ENCODE measurements at regions not wholly inside any gene's neighbourhood (a gene's known extent, or its start where the extent isn't known, plus 50 kb on each side); places are given as distances from the start of the nearest gene placed in this dataset.
A peak's percentile ranks its signal among the peaks of the same experiment; 100 is the strongest.

DNA sequence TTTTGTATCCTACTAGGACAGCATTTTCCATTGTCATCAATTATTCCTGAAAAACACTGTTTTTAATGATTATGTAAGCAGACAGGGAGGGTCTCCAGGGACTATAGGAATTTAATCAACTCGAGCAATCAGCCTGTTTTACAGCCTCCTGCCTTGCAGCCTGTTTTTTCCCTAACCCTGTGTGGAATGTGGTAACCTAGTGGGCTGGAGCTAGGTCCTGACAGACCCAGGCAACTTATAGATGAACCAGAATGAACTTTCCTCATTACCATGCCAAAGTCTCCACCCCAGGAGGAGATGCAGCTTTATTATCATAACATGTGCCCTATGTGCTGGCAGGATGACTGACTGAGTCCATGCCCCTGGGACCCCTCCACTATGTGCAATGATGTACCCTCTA lies 375.1 kb downstream of the BMP4 start (continued):
- TF ChIP-seq ZNF331 (CRISPR knock-in tag; IDR thresholded peaks at IDR 0.05; ENCODE audit: low read depth): no peak
- TF ChIP-seq, protein P1, sequence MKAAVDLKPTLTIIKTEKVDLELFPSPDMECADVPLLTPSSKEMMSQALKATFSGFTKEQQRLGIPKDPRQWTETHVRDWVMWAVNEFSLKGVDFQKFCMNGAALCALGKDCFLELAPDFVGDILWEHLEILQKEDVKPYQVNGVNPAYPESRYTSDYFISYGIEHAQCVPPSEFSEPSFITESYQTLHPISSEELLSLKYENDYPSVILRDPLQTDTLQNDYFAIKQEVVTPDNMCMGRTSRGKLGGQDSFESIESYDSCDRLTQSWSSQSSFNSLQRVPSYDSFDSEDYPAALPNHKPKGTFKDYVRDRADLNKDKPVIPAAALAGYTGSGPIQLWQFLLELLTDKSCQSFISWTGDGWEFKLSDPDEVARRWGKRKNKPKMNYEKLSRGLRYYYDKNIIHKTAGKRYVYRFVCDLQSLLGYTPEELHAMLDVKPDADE (IDR thresholded peaks at IDR 0.05): no peak
- TF ChIP-seq CREB1 (CRISPR knock-in tag; IDR thresholded peaks at IDR 0.05; ENCODE audit: low read depth): no peak
- TF ChIP-seq ZNF114 (CRISPR knock-in tag; IDR thresholded peaks at IDR 0.05): no peak

DNA sequence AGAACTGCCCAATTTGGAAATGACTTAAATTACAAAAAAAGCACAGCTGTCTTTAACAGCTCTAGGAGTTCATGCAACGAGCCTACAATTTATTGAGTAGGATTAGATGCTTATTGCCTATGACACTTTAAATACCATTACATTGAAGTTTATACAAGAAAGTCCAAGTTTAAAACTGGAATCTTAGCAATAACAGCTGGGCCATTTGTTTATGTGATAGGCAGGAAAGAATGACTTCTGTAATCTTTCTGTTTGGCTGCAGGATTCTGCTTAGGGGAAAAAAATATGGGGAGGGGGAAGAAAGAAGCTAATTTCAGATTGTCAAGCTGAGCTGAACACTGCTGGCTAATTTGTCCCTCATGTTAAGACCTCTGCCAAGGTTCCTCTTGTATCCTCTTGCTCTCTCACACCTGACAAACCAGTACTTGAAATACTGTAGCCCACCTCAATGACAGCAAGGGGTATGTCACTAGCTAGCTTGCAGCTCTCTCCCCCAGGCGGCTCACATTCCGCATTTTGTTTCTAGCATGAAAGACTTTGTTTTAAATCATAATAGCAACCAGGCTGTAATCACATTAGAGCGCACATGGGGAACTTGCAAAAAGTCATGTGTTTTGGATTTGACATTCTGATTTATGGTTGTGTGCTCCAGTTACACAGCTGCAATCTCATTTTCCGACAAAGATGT lies 384.8 kb downstream of the BMP4 start:
- Histone ChIP-seq H2AFZ (no peak overlapping the region), H3K4me2 (peak overlapping the region; percentile 29; the same call in 1 of the 2 replicates), H3F3A (replicated peaks; ENCODE audit: low read depth) (no peaks in the 10 kb centered on the region), H3K36me3 (ENCODE audit: insufficient read depth) (no peaks in the 10 kb centered on the region), H4K20me1 (replicated peaks; ENCODE audit: insufficient read depth) (no peaks in the 10 kb centered on the region), H3K27me3 (ENCODE audit: insufficient read depth) (no peaks in the 10 kb centered on the region), H3K4me3 (no peak overlapping the region), H3K79me2 (replicated peaks; ENCODE audit: insufficient read depth) (no peaks in the 10 kb centered on the region), H3K9me2 (ENCODE audit: insufficient read depth) (no peaks in the 10 kb centered on the region), H3K4me1 (ENCODE audit: insufficient read depth) (peaks cover 15% of the 10 kb centered on the region), H3K27ac (ENCODE audit: low read depth) (no peak overlapping the region)
- Mint-ChIP-seq H3K4me3 (no peak overlapping the region), H3K36me3 (ENCODE audit: low read depth) (peaks cover 18% of the 10 kb centered on the region), H3K27me3 (ENCODE audit: insufficient read depth, low read depth, poor library complexity) (no peaks in the 10 kb centered on the region), H3K4me1 (peaks cover 23% of the 10 kb centered on the region), H3K27ac (peak overlapping the region; percentile 41; the same call in 1 of the 2 replicates), H3K9me3 (peaks cover 24% of the 10 kb centered on the region)
- DNase-seq (ENCODE audit: low spot score) (peak; percentile 65), ATAC-seq (peak; percentile 67)
- TF ChIP-seq NANOG (IDR thresholded peaks at IDR 0.05; ENCODE audit: borderline replicate concordance) (no peak), STAT1 (IDR thresholded peaks at IDR 0.05; ENCODE audit: unreplicated experiment) (no peak), ZNF114 (CRISPR knock-in tag; IDR thresholded peaks at IDR 0.05) (no peak), EZH2 (IDR thresholded peaks at IDR 0.05; ENCODE audit: low read depth, unreplicated experiment) (no peak), JUNB (IDR thresholded peaks at IDR 0.05; ENCODE audit: unreplicated experiment) (no peak), EZH2phosphoT487 (IDR thresholded peaks at IDR 0.05; ENCODE audit: unreplicated experiment) (no peak)
- TF ChIP-seq, protein P2, sequence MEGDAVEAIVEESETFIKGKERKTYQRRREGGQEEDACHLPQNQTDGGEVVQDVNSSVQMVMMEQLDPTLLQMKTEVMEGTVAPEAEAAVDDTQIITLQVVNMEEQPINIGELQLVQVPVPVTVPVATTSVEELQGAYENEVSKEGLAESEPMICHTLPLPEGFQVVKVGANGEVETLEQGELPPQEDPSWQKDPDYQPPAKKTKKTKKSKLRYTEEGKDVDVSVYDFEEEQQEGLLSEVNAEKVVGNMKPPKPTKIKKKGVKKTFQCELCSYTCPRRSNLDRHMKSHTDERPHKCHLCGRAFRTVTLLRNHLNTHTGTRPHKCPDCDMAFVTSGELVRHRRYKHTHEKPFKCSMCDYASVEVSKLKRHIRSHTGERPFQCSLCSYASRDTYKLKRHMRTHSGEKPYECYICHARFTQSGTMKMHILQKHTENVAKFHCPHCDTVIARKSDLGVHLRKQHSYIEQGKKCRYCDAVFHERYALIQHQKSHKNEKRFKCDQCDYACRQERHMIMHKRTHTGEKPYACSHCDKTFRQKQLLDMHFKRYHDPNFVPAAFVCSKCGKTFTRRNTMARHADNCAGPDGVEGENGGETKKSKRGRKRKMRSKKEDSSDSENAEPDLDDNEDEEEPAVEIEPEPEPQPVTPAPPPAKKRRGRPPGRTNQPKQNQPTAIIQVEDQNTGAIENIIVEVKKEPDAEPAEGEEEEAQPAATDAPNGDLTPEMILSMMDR (conservative IDR thresholded peaks at IDR 0.05; ENCODE audit: low read depth in 2 of 2): no peak
- TF ChIP-seq, protein P1 (IDR thresholded peaks at IDR 0.05): no peak

Measured in GM23338 (cell line).